Mammary epithelial cell (primary cell): ENCODE measurements at regions not wholly inside any gene's neighbourhood (a gene's known extent, or its start where the extent isn't known, plus 50 kb on each side); places are given as distances from the start of the nearest gene placed in this dataset.

Experiments
- CTCF ChIP-seq, 2 donors: IDR thresholded peaks in 1 of 2; conservative IDR thresholded peaks in 1 of 2; 2 replicates each; pipeline ENCODE4 v1.5.1; 2011 to 2012; ENCODE audit warnings: inconsistent platforms in 2 of 2, low read length in 2 of 2, mild to moderate bottlenecking in 2 of 2, control low read depth in 1 of 2, low read depth in 1 of 2; ENCODE audit not compliant: insufficient read depth in 1 of 2; ENCODE audit errors: extremely low read depth in 1 of 2
- EZH2 ChIP-seq: IDR thresholded peaks from 2 replicates; pipeline ENCODE4 v1.6.1; 2012; ENCODE audit warnings: low read length, inconsistent platforms, borderline replicate concordance

- TF ChIP-seq CTCF (conservative IDR thresholded peaks at IDR 0.05 in 1 of 2, IDR thresholded peaks at IDR 0.05 in 1 of 2; ENCODE audit: extremely low read depth in 1 of 2, insufficient read depth in 1 of 2, low read depth in 1 of 2, low read length in 2 of 2) (no peak), EZH2 (no peak)
These were observed 111.1 kb upstream of the GLI3 start for GRCh38 chr7:42348071-42348470.
